Fibroblast of the aortic adventitia (primary cell): ENCODE measurements at regions not wholly inside any gene's neighbourhood (a gene's known extent, or its start where the extent isn't known, plus 50 kb on each side); places are given as distances from the start of the nearest gene placed in this dataset.

Experiments
- DNase-seq: peaks from one replicate; pipeline ENCODE4 v3.0.0-alpha.2; 2010; ENCODE audit warnings: low read depth
- H3K4me3 ChIP-seq: 2 replicates; pipeline ENCODE4 v1.5.1; 2011; ENCODE audit warnings: low read depth, mild to moderate bottlenecking, control low read depth, low read length, moderate library complexity
- TF ChIP-seq, protein P1 (sequence below): IDR thresholded peaks from 2 replicates; pipeline ENCODE4 v1.5.1; 2011; ENCODE audit warnings: mild to moderate bottlenecking, low read length, control low read depth, inconsistent platforms; ENCODE audit not compliant: insufficient read depth

- TF ChIP-seq, protein P1, sequence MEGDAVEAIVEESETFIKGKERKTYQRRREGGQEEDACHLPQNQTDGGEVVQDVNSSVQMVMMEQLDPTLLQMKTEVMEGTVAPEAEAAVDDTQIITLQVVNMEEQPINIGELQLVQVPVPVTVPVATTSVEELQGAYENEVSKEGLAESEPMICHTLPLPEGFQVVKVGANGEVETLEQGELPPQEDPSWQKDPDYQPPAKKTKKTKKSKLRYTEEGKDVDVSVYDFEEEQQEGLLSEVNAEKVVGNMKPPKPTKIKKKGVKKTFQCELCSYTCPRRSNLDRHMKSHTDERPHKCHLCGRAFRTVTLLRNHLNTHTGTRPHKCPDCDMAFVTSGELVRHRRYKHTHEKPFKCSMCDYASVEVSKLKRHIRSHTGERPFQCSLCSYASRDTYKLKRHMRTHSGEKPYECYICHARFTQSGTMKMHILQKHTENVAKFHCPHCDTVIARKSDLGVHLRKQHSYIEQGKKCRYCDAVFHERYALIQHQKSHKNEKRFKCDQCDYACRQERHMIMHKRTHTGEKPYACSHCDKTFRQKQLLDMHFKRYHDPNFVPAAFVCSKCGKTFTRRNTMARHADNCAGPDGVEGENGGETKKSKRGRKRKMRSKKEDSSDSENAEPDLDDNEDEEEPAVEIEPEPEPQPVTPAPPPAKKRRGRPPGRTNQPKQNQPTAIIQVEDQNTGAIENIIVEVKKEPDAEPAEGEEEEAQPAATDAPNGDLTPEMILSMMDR: no peak
- no peak overlapping the region for H3K4me3 ChIP-seq
- no peak for DNase-seq
Observed at GRCh38 chr9:129561594-129562281, 59.2 kb downstream of the C9orf50 start.

GRCh38 chr9:129560881-129561306 is 60.0 kb downstream of the C9orf50 start:
- TF ChIP-seq, protein P1: no peak
- no peak for DNase-seq

DNA sequence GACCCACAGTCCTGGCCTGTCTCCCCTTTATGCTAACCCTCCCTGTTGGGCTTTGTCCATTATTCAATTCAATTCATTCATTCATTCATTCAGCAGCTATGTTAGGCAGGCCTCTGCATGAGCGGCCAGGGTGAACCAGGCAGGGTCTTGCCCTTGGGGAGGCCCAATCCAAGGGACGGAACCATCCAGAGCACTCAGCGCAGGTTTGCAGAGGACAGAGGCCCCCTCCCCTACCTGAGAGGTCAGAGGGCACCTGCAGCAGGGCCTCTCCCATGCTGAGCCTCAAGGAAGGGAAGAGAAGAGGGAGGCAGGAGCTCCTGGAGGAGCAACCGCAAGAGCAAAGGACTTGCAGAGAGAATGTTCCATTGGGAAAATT is 61.4 kb downstream of the C9orf50 start:
- TF ChIP-seq, protein P1: no peak
- no peak for DNase-seq
- H3K4me3 ChIP-seq: no peak overlapping the region

More at GRCh38 chr9:129560881-129561306, 60.0 kb downstream of the C9orf50 start:
- H3K4me3 ChIP-seq: no peak overlapping the region

DNA sequence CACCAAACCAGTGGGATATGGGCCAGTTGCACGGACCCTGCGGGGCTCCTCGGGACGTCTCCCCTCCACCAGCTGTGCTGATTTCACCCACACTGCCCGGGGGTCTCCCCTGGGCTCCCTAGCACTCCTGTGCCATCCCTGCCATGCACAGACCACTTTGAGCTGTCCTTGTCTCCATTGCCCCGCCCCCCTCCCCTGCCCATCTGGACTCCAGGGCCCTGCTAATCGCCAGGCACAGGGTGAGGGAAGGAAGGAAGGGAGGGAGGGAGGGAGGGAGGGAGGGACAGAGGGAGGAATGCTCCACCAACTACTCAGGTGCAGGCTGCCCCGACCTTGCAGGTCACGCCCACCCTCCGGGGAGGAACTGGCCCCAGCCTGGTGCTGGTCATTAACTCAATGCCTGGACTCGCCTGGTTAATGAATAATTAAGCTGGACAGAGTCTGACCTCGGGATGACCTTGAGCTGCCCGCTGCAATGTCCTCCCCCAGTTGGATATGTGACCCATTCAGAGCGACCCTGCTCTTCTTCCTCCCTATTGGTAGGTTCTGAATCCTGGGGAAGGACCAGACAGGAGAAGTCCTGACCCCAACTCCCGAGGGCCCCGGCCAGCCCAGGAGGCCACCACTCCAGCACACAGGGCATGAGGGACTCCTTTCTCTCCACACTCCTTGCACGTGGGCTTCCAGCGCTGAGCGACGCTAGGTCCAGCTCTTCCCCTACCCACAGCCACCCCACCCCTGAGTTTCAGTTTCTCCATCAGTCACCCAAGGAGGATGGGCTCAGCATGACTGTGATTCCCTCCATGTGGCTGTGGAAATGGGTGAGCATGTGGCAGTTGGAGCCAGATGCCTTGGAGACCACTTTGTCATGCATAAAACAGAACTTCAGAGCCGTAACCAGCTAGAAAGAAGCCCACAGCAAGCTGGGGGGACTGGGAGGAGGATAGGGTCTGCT is 62.1 kb downstream of the C9orf50 start:
- no peak for DNase-seq
- H3K4me3 ChIP-seq: no peak overlapping the region
- TF ChIP-seq, protein P1: no peak

GRCh38 chr9:129558063-129558550 is 62.8 kb downstream of the C9orf50 start:
- DNase-seq: no peak
- TF ChIP-seq, protein P1: no peak
- no peak overlapping the region for H3K4me3 ChIP-seq

DNA sequence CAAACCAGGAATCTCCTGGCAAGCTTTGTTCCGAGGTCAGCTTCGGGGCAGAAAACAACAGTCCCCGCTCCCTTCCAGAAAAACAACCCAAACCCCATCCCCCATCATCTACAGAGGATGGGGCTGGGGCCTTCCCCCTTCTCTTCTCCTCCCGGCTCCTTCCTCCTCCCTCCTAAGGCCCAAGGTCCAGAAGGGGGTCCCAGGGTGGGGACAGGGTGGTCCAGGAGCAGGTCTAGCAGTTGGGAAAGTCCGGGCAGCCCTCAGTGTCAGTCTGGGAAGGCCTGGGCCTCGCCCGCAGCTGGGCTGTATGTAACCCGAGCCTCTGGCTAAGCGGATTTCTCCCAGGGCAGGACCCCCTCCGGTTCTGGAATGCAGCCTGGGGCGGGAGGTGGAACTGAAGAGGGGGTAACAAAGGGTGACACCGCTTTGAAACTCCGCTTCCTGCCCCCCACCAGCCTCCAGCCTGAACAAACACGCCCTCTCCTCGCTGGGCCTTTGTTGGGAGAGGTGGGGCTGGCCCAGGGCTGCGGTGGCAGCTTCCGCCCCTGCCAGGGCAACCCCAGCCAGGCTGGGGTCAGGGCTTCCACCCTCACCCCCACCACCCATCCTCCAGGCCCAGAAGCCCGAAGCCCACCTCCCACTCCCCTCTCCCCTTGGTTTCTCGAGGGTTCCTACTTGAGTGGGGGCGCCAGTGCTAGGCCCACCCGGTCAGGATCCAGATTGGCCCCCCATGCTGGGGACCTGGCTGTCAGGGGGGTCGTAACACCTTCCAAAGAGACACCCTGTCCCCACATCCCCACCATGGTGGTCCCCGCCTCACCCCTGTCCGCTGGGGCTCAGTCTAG is 63.5 kb downstream of the C9orf50 start:
- no peak for DNase-seq
- TF ChIP-seq, protein P1: no peak
- H3K4me3 ChIP-seq: no peak overlapping the region
